Neural cell (in vitro differentiated cells): ENCODE measurements at regions not wholly inside any gene's neighbourhood (a gene's known extent, or its start where the extent isn't known, plus 50 kb on each side); places are given as distances from the start of the nearest gene placed in this dataset.

ENCODE experiments used
- H2AFZ ChIP-seq: fragments of 200-600, 300-800 bp; sonication (generic), shearing (Covaris generic); 2 replicates; pipeline ENCODE4 v1.6.0; 2014; ENCODE audit warnings: low read depth, mild to moderate bottlenecking, antibody characterized with exemption, low read length, moderate library complexity
- H3F3A ChIP-seq: fragments of 200-600 bp; shearing (Covaris generic); 2 replicates; pipeline ENCODE4 v1.6.1; 2016; ENCODE audit warnings: mild to moderate bottlenecking, moderate library complexity, mixed read lengths, antibody characterized with exemption, low read length; ENCODE audit not compliant: insufficient read depth, poor library complexity, severe bottlenecking
- H3K27ac ChIP-seq: fragments of 200-600, 300-800 bp; sonication (generic), shearing (Covaris generic); 2 replicates; pipeline ENCODE4 v1.5.1; 2014; ENCODE audit warnings: mild to moderate bottlenecking, low read length, moderate library complexity
- H3K27me3 ChIP-seq: fragments of 300-800, 200-600 bp; sonication (generic), shearing (Covaris generic); 2 replicates; pipeline ENCODE4 v1.6.0; 2014; ENCODE audit warnings: mild to moderate bottlenecking, low read depth, low read length, moderate library complexity; ENCODE audit not compliant: insufficient read depth
- H3K36me3 ChIP-seq: fragments of 300-800, 200-600 bp; sonication (generic), shearing (Covaris generic); 2 replicates; pipeline ENCODE4 v1.5.1; 2014; ENCODE audit warnings: mild to moderate bottlenecking, antibody characterized with exemption, low read length, moderate library complexity; ENCODE audit not compliant: insufficient read depth
- H3K4me2 ChIP-seq: fragments of 300-800, 200-600 bp; sonication (generic), shearing (Covaris generic); 2 replicates; pipeline ENCODE4 v1.6.0; 2014; ENCODE audit warnings: mild to moderate bottlenecking, low read length
- H3K4me3 ChIP-seq: fragments of 300-800, 200-600 bp; sonication (generic), shearing (Covaris generic); 2 replicates; pipeline ENCODE4 v1.5.1; 2014; ENCODE audit warnings: mild to moderate bottlenecking, low read length, moderate library complexity
- H3K79me2 ChIP-seq: fragments of 200-600 bp; shearing (Covaris generic); replicated peaks from 2 replicates; pipeline ENCODE4 v1.6.0; 2014; ENCODE audit warnings: mild to moderate bottlenecking, low read length, moderate library complexity; ENCODE audit not compliant: insufficient read depth
- H3K9ac ChIP-seq: fragments of 300-800, 200-600 bp; sonication (generic), shearing (Covaris generic); 2 replicates; pipeline ENCODE4 v1.6.1; 2016; ENCODE audit warnings: mild to moderate bottlenecking, low read length, mixed read lengths
- H3K9me2 ChIP-seq: fragments of 200-600 bp; shearing (Covaris generic); 2 replicates; pipeline ENCODE4 v1.6.1; 2016; ENCODE audit warnings: mild to moderate bottlenecking, low read length, mixed read lengths; ENCODE audit not compliant: insufficient read depth
- H3K9me3 ChIP-seq: fragments of 200-600, 300-800 bp; sonication (generic), shearing (Covaris generic); 2 replicates; pipeline ENCODE4 v1.6.1; 2016; ENCODE audit warnings: mild to moderate bottlenecking, mixed run types, low read length, moderate library complexity, mixed read lengths
- H4K20me1 ChIP-seq: fragments of 200-600 bp; shearing (Covaris generic); 2 replicates; pipeline ENCODE4 v1.6.1; 2016; ENCODE audit warnings: mild to moderate bottlenecking, mixed run types; ENCODE audit not compliant: insufficient read depth
- EP300 ChIP-seq: fragments of 450-650 bp; conservative IDR thresholded peaks from 2 replicates; pipeline ENCODE4 v1.6.1; 2014; ENCODE audit warnings: antibody characterized with exemption, mild to moderate bottlenecking, moderate library complexity; ENCODE audit not compliant: poor library complexity, severe bottlenecking
- EZH2 ChIP-seq: fragments of 200-600, 300-800 bp; shearing (Covaris generic), sonication (generic); IDR thresholded peaks from 2 replicates; pipeline ENCODE4 v1.6.1; 2014; ENCODE audit warnings: antibody characterized with exemption, low read length, borderline replicate concordance, mild to moderate bottlenecking; ENCODE audit not compliant: insufficient read depth, poor library complexity, severe bottlenecking
- MXI1 ChIP-seq: fragments of 450-650 bp; conservative IDR thresholded peaks from 2 replicates; pipeline ENCODE4 v1.6.1; 2014; ENCODE audit warnings: antibody characterized with exemption, mild to moderate bottlenecking; ENCODE audit not compliant: poor library complexity, severe bottlenecking
- POLR2AphosphoS5 ChIP-seq: IDR thresholded peaks from 2 replicates; pipeline ENCODE4 v1.6.1; 2012
- RAD21 ChIP-seq: fragments of 450-650 bp; conservative IDR thresholded peaks from 2 replicates; pipeline ENCODE4 v1.6.1; 2014; ENCODE audit warnings: antibody characterized with exemption, mild to moderate bottlenecking, moderate library complexity
- SMC3 ChIP-seq: fragments of 450-650 bp; conservative IDR thresholded peaks from 2 replicates; pipeline ENCODE4 v1.6.1; 2014; ENCODE audit warnings: antibody characterized with exemption, mild to moderate bottlenecking, moderate library complexity; ENCODE audit not compliant: poor library complexity
- TAF1 ChIP-seq: IDR thresholded peaks from 2 replicates; pipeline ENCODE4 v1.6.1; 2012; ENCODE audit warnings: low read depth
- TF ChIP-seq, protein P1 (sequence below): IDR thresholded peaks from 2 replicates; pipeline ENCODE4 v1.6.1; 2012; ENCODE audit warnings: borderline replicate concordance
- TF ChIP-seq, protein P2 (sequence below): fragments of 450-650 bp; IDR thresholded peaks from 2 replicates; pipeline ENCODE4 v1.5.1; 2014; ENCODE audit warnings: antibody characterized with exemption, mild to moderate bottlenecking, moderate library complexity; ENCODE audit not compliant: poor library complexity, severe bottlenecking

DNA sequence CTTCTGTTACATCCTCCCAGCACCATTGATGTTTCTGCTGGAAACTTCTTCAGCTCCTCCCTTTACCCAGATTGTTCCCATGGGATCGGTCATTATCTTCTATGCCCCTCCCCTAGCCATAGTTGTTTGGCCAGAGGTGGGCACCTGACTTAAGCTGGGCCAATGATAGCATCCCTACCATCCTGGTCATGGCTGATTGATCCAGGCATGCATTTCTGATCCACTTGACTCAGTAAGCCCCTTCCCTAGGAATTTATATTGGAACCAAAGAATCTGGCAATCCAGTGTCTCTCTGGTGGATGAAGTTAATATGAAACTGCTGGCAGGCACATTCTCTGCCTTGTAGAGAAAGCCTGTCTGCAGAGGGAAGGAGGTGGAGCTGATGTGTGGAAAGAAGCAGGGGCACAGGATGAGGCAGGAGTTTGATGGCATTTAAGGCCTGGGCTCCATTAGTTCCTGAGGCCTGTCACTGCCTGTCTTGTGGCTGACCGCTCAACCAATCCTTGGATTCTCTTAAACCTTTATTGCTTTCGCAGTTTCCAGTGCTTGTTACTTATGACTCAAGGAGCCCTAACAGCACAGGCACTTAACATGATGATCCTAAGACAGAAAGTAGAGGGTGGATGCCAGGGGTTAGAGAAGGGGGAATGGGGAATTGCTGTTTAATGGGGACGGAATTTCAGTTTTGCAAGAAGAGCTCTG lies 152.4 kb downstream of the ABCC12 start:
- H3K9ac ChIP-seq: no peak overlapping the region
- H3K4me2 ChIP-seq: no peak overlapping the region
- no peak overlapping the region for H2AFZ ChIP-seq
- no peaks in the 10 kb centered on the region for H3K27me3 ChIP-seq
- no peaks in the 10 kb centered on the region for H3K36me3 ChIP-seq
- H4K20me1 ChIP-seq: no peaks in the 10 kb centered on the region
- H3K4me3 ChIP-seq: no peak overlapping the region
- H3K9me2 ChIP-seq: no peaks in the 10 kb centered on the region
- H3K27ac ChIP-seq: no peak overlapping the region
- TF ChIP-seq RAD21: no peak
- TF ChIP-seq MXI1: no peak
- TF ChIP-seq POLR2AphosphoS5: no peak
- TF ChIP-seq, protein P1, sequence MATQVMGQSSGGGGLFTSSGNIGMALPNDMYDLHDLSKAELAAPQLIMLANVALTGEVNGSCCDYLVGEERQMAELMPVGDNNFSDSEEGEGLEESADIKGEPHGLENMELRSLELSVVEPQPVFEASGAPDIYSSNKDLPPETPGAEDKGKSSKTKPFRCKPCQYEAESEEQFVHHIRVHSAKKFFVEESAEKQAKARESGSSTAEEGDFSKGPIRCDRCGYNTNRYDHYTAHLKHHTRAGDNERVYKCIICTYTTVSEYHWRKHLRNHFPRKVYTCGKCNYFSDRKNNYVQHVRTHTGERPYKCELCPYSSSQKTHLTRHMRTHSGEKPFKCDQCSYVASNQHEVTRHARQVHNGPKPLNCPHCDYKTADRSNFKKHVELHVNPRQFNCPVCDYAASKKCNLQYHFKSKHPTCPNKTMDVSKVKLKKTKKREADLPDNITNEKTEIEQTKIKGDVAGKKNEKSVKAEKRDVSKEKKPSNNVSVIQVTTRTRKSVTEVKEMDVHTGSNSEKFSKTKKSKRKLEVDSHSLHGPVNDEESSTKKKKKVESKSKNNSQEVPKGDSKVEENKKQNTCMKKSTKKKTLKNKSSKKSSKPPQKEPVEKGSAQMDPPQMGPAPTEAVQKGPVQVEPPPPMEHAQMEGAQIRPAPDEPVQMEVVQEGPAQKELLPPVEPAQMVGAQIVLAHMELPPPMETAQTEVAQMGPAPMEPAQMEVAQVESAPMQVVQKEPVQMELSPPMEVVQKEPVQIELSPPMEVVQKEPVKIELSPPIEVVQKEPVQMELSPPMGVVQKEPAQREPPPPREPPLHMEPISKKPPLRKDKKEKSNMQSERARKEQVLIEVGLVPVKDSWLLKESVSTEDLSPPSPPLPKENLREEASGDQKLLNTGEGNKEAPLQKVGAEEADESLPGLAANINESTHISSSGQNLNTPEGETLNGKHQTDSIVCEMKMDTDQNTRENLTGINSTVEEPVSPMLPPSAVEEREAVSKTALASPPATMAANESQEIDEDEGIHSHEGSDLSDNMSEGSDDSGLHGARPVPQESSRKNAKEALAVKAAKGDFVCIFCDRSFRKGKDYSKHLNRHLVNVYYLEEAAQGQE: no peak
- no peak for TF ChIP-seq EP300
- TF ChIP-seq SMC3: no peak
- TF ChIP-seq TAF1: no peak
- TF ChIP-seq, protein P2, sequence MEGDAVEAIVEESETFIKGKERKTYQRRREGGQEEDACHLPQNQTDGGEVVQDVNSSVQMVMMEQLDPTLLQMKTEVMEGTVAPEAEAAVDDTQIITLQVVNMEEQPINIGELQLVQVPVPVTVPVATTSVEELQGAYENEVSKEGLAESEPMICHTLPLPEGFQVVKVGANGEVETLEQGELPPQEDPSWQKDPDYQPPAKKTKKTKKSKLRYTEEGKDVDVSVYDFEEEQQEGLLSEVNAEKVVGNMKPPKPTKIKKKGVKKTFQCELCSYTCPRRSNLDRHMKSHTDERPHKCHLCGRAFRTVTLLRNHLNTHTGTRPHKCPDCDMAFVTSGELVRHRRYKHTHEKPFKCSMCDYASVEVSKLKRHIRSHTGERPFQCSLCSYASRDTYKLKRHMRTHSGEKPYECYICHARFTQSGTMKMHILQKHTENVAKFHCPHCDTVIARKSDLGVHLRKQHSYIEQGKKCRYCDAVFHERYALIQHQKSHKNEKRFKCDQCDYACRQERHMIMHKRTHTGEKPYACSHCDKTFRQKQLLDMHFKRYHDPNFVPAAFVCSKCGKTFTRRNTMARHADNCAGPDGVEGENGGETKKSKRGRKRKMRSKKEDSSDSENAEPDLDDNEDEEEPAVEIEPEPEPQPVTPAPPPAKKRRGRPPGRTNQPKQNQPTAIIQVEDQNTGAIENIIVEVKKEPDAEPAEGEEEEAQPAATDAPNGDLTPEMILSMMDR: no peak
- TF ChIP-seq EZH2: no peak
- H3F3A ChIP-seq: no peaks in the 10 kb centered on the region
- H3K79me2 ChIP-seq: no peaks in the 10 kb centered on the region
- H3K9me3 ChIP-seq: no peaks in the 10 kb centered on the region

DNA sequence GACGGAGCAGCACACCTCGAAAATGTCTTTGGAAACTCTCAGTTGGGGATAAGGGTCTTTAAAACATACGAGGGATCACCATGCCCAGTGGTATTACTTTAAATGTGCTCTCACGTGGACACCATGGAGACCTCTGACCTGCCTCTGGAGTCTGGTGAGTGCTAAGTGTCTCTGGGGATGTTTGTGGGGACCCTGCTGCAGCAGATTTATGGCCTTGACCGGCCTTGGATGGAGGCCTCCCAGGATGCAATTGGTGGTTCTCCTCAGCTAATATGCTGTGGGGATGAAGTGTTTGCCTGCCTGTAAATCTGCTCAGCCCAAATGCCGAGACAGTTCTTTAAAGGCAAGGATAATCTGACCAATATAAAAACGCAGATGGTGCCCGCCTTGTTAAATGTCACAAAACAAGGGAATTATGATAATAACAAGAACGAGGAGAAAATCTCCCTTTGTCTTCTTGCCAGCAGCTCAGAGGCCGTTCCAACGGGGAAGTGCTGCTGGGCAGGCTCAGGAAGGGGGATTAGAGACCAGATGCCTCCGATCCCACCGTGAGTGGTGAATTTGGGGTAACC lies 154.4 kb downstream of the ABCC12 start:
- no peaks in the 10 kb centered on the region for H3K9me3 ChIP-seq
- H2AFZ ChIP-seq: no peak overlapping the region
- H3K79me2 ChIP-seq: no peaks in the 10 kb centered on the region
- H3K4me2 ChIP-seq: no peak overlapping the region
- H3K36me3 ChIP-seq: no peaks in the 10 kb centered on the region
- no peak overlapping the region for H3K27ac ChIP-seq
- H4K20me1 ChIP-seq: no peaks in the 10 kb centered on the region
- TF ChIP-seq EP300 (no peak), EZH2 (no peak), RAD21 (no peak), SMC3 (no peak), POLR2AphosphoS5 (no peak), TAF1 (no peak), MXI1 (no peak)
- TF ChIP-seq, protein P2: no peak
- TF ChIP-seq, protein P1: no peak
- H3K27me3 ChIP-seq: no peaks in the 10 kb centered on the region
- H3K9me2 ChIP-seq: no peaks in the 10 kb centered on the region
- H3K9ac ChIP-seq: no peak overlapping the region
- no peak overlapping the region for H3K4me3 ChIP-seq
- no peaks in the 10 kb centered on the region for H3F3A ChIP-seq
